ENCODE measurements at regions not wholly inside any gene's neighbourhood (a gene's known extent, or its start where the extent isn't known, plus 50 kb on each side); places are given as distances from the start of the nearest gene placed in this dataset.

GRCh38 chrX:25807022-25807421 lies 331.1 kb upstream of the MAGEB18 start:
- in situ Hi-C loops (cut with MboI; ENCODE audit: low sequenced_read_pairs): no loop called here

More at GRCh38 chrX:25807022-25807421, 331.1 kb upstream of the MAGEB18 start:
- no peaks in the 10 kb centered on the region for H3K4me1 ChIP-seq (ENCODE audit: control insufficient read depth, insufficient read depth, low read length)
- no peak overlapping the region for H3K4ac ChIP-seq (ENCODE audit: low read depth, low read length)
- H3K9me3 ChIP-seq (ENCODE audit: control insufficient read depth, insufficient read depth, low read length): no peaks in the 10 kb centered on the region
- no peak overlapping the region for H3K27ac ChIP-seq (ENCODE audit: insufficient read depth, low read length)
- H4K20me1 ChIP-seq (ENCODE audit: insufficient read depth, low read length): no peaks in the 10 kb centered on the region
- H3K4me3 ChIP-seq (ENCODE audit: insufficient read depth, low read depth, low read length): no peak overlapping the region
- no peak overlapping the region for H3K56ac ChIP-seq (ENCODE audit: extremely low read depth, insufficient read depth, low read length)
- H3K36me3 ChIP-seq (ENCODE audit: control insufficient read depth, insufficient read depth, low read length): no peaks in the 10 kb centered on the region
- TF ChIP-seq BHLHE40 (IDR thresholded peaks at IDR 0.05; ENCODE audit: low read depth, low read length) (no peak), RFX5 (IDR thresholded peaks at IDR 0.05; ENCODE audit: low read depth, low read length) (no peak), ELK1 (IDR thresholded peaks at IDR 0.05; ENCODE audit: borderline replicate concordance, low read depth, low read length) (no peak), MAFK (IDR thresholded peaks at IDR 0.05; ENCODE audit: low read depth, low read length) (no peak), MXI1 (IDR thresholded peaks at IDR 0.05; ENCODE audit: borderline replicate concordance, low read depth, low read length) (no peak), NFE2L2 (IDR thresholded peaks at IDR 0.05; ENCODE audit: low read depth, low read length) (no peak), RAD21 (IDR thresholded peaks at IDR 0.05; ENCODE audit: low read length) (no peak), SMC3 (IDR thresholded peaks at IDR 0.05; ENCODE audit: low read depth, low read length) (no peak)
- H2AFZ ChIP-seq (replicated peaks; ENCODE audit: low read length, poor library complexity): no peak overlapping the region
- no peak overlapping the region for H3K23ac ChIP-seq (ENCODE audit: low read depth, low read length)
- no peak overlapping the region for H4K8ac ChIP-seq (ENCODE audit: low read depth in 2 of 2, low read length in 2 of 2)
- no peak overlapping the region for H3K9ac ChIP-seq (ENCODE audit: low read depth, low read length)
- no peak overlapping the region for H2BK15ac ChIP-seq (ENCODE audit: low read depth, low read length)
- no peak overlapping the region for H2BK20ac ChIP-seq (ENCODE audit: low read depth, low read length)
- no peak overlapping the region for H2AK9ac ChIP-seq (replicated peaks; ENCODE audit: low read depth, low read length, poor library complexity)
- no peak overlapping the region for H2BK120ac ChIP-seq (ENCODE audit: low read depth, low read length)
- no peaks in the 10 kb centered on the region for H3K9me1 ChIP-seq (ENCODE audit: insufficient read depth, low read length)
- no peak overlapping the region for H3K18ac ChIP-seq (ENCODE audit: low read depth, low read length)
- intact Hi-C loops (cut with micrococcal nuclease): no loop called here
- no peak overlapping the region for H3K14ac ChIP-seq (replicated peaks; ENCODE audit: low read depth, low read length)
- H4K91ac ChIP-seq (ENCODE audit: insufficient read depth, low read depth, low read length): no peak overlapping the region
- H3K4me2 ChIP-seq (ENCODE audit: low read depth, low read length): no peak overlapping the region
- whole genome bisulfite sequencing, 2 experiments (ENCODE audit: extremely low coverage in 2 of 2, insufficient read length in 1 of 2): no CpG with 5 or more reads among the region's 2 CpGs
- no peak overlapping the region for H2AK5ac ChIP-seq (ENCODE audit: low read depth, low read length)
- H4K5ac ChIP-seq (ENCODE audit: low read depth, low read length): no peak overlapping the region
- H2BK5ac ChIP-seq (ENCODE audit: low read depth, low read length, poor library complexity, severe bottlenecking): no peak overlapping the region
- CTCF ChIA-PET: no interaction called here
- dilution Hi-C loops (cut with HindIII; ENCODE audit: low sequenced_read_pairs, unreplicated experiment): no loop called here
- BruUV-seq (replicated peaks): no TSS peak
- no peaks in the 10 kb centered on the region for H3K79me1 ChIP-seq (ENCODE audit: low read depth in 1 of 2, low read length in 2 of 2)
- DNase-seq (no peak), ATAC-seq (ENCODE audit: low read depth) (no peak)
- H3K27me3 ChIP-seq (ENCODE audit: control insufficient read depth, insufficient read depth, low read length): no peaks in the 10 kb centered on the region
- POLR2A ChIA-PET (ENCODE audit: unreplicated experiment): no interaction called here

Data from IMR-90 (cell line).